ENCODE measurements at regions not wholly inside any gene's neighbourhood (a gene's known extent, or its start where the extent isn't known, plus 50 kb on each side); places are given as distances from the start of the nearest gene placed in this dataset.

GRCh38 chr17:79374087-79374689, 236.7 kb downstream of the RBFOX3 start:
- peaks cover 94% of the 10 kb centered on the region for H3K27me3 ChIP-seq (replicated peaks)

GRCh38 chr17:79372470-79373238, 238.2 kb downstream of the RBFOX3 start:
- no peak for DNase-seq (ENCODE audit: low read depth in 1 of 2, low spot score in 2 of 2)
- no peak overlapping the region for H3K4me3 ChIP-seq
- H3K4me1 ChIP-seq (replicated peaks): no peaks in the 10 kb centered on the region
- H3K9me3 ChIP-seq (replicated peaks): no peaks in the 10 kb centered on the region
- peaks cover 93% of the 10 kb centered on the region for H3K27me3 ChIP-seq (replicated peaks)
- H3K36me3 ChIP-seq: no peaks in the 10 kb centered on the region
- H3K27ac ChIP-seq: no peak overlapping the region

More at GRCh38 chr17:79374087-79374689, 236.7 kb downstream of the RBFOX3 start:
- Histone ChIP-seq H3K9me3 (replicated peaks) (no peaks in the 10 kb centered on the region), H3K36me3 (no peaks in the 10 kb centered on the region), H3K27ac (no peak overlapping the region), H3K4me3 (no peak overlapping the region), H3K4me1 (replicated peaks) (no peaks in the 10 kb centered on the region)
- no peak for DNase-seq (ENCODE audit: low read depth in 1 of 2, low spot score in 2 of 2)

GRCh38 chr17:79371984-79372383, 238.9 kb downstream of the RBFOX3 start:
- H3K9me3 ChIP-seq (replicated peaks): no peaks in the 10 kb centered on the region
- no peaks in the 10 kb centered on the region for H3K4me1 ChIP-seq (replicated peaks)
- DNase-seq (ENCODE audit: low read depth in 1 of 2, low spot score in 2 of 2): no peak
- H3K36me3 ChIP-seq: no peaks in the 10 kb centered on the region
- no peak overlapping the region for H3K4me3 ChIP-seq
- no peak overlapping the region for H3K27ac ChIP-seq
- H3K27me3 ChIP-seq (replicated peaks): peaks cover 91% of the 10 kb centered on the region

GRCh38 chr17:79370594-79370993, 240.3 kb downstream of the RBFOX3 start:
- H3K27ac ChIP-seq: no peak overlapping the region
- no peak overlapping the region for H3K4me3 ChIP-seq
- no peaks in the 10 kb centered on the region for H3K36me3 ChIP-seq
- H3K27me3 ChIP-seq (replicated peaks): peaks cover 90% of the 10 kb centered on the region
- no peaks in the 10 kb centered on the region for H3K9me3 ChIP-seq (replicated peaks)
- no peaks in the 10 kb centered on the region for H3K4me1 ChIP-seq (replicated peaks)
- no peak for DNase-seq (ENCODE audit: low read depth in 1 of 2, low spot score in 2 of 2)

GRCh38 chr17:79370126-79370525, 240.7 kb downstream of the RBFOX3 start:
- no peaks in the 10 kb centered on the region for H3K36me3 ChIP-seq
- no peak overlapping the region for H3K4me3 ChIP-seq
- no peak for DNase-seq (ENCODE audit: low read depth in 1 of 2, low spot score in 2 of 2)
- no peak overlapping the region for H3K27ac ChIP-seq
- no peaks in the 10 kb centered on the region for H3K4me1 ChIP-seq (replicated peaks)
- peaks cover 90% of the 10 kb centered on the region for H3K27me3 ChIP-seq (replicated peaks)
- H3K9me3 ChIP-seq (replicated peaks): no peaks in the 10 kb centered on the region

- DNase-seq (ENCODE audit: low read depth in 1 of 2, low spot score in 2 of 2): no peak
- Histone ChIP-seq H3K9me3 (replicated peaks) (no peaks in the 10 kb centered on the region), H3K4me3 (no peak overlapping the region), H3K4me1 (replicated peaks) (no peaks in the 10 kb centered on the region), H3K27me3 (replicated peaks) (peaks cover 90% of the 10 kb centered on the region), H3K27ac (no peak overlapping the region), H3K36me3 (no peaks in the 10 kb centered on the region)
These were observed 241.3 kb downstream of the RBFOX3 start for GRCh38 chr17:79369532-79369931.

GRCh38 chr17:79369001-79369400, 241.8 kb downstream of the RBFOX3 start:
- H3K4me3 ChIP-seq: no peak overlapping the region
- H3K27me3 ChIP-seq (replicated peaks): peaks cover 90% of the 10 kb centered on the region
- no peak overlapping the region for H3K27ac ChIP-seq
- no peaks in the 10 kb centered on the region for H3K36me3 ChIP-seq
- no peaks in the 10 kb centered on the region for H3K9me3 ChIP-seq (replicated peaks)
- no peaks in the 10 kb centered on the region for H3K4me1 ChIP-seq (replicated peaks)
- DNase-seq (ENCODE audit: low read depth in 1 of 2, low spot score in 2 of 2): no peak

- Histone ChIP-seq H3K27me3 (replicated peaks) (peaks cover 90% of the 10 kb centered on the region), H3K4me3 (no peak overlapping the region), H3K27ac (no peak overlapping the region), H3K4me1 (replicated peaks) (no peaks in the 10 kb centered on the region), H3K36me3 (no peaks in the 10 kb centered on the region), H3K9me3 (replicated peaks) (no peaks in the 10 kb centered on the region)
- DNase-seq (ENCODE audit: low read depth in 1 of 2, low spot score in 2 of 2): no peak
These were observed 242.3 kb downstream of the RBFOX3 start for GRCh38 chr17:79368521-79368920.

- H3K9me3 ChIP-seq (replicated peaks): no peaks in the 10 kb centered on the region
- no peaks in the 10 kb centered on the region for H3K36me3 ChIP-seq
- DNase-seq (ENCODE audit: low read depth in 1 of 2, low spot score in 2 of 2): no peak
- H3K27ac ChIP-seq: no peak overlapping the region
- no peaks in the 10 kb centered on the region for H3K4me1 ChIP-seq (replicated peaks)
- H3K27me3 ChIP-seq (replicated peaks): peaks cover 94% of the 10 kb centered on the region
- no peak overlapping the region for H3K4me3 ChIP-seq
These were observed 243.8 kb downstream of the RBFOX3 start for GRCh38 chr17:79366988-79367571.

- Histone ChIP-seq H3K4me1 (replicated peaks) (no peaks in the 10 kb centered on the region), H3K27ac (no peak overlapping the region), H3K27me3 (replicated peaks) (peaks cover 94% of the 10 kb centered on the region), H3K36me3 (no peaks in the 10 kb centered on the region), H3K9me3 (replicated peaks) (no peaks in the 10 kb centered on the region), H3K4me3 (no peak overlapping the region)
- DNase-seq (ENCODE audit: low read depth in 1 of 2, low spot score in 2 of 2): no peak
These were observed 244.7 kb downstream of the RBFOX3 start for GRCh38 chr17:79365836-79366770.

- DNase-seq (ENCODE audit: low read depth in 1 of 2, low spot score in 2 of 2): no peak
- Histone ChIP-seq H3K36me3 (no peaks in the 10 kb centered on the region), H3K27ac (no peak overlapping the region), H3K4me3 (no peak overlapping the region), H3K9me3 (replicated peaks) (no peaks in the 10 kb centered on the region), H3K27me3 (replicated peaks) (peaks cover 97% of the 10 kb centered on the region), H3K4me1 (replicated peaks) (no peaks in the 10 kb centered on the region)
These were observed 245.5 kb downstream of the RBFOX3 start for GRCh38 chr17:79365351-79365750.

- no peak for DNase-seq (ENCODE audit: low read depth in 1 of 2, low spot score in 2 of 2)
- Histone ChIP-seq H3K36me3 (no peaks in the 10 kb centered on the region), H3K27ac (no peak overlapping the region), H3K27me3 (replicated peaks) (peaks cover 97% of the 10 kb centered on the region), H3K4me1 (replicated peaks) (no peaks in the 10 kb centered on the region), H3K9me3 (replicated peaks) (no peaks in the 10 kb centered on the region), H3K4me3 (no peak overlapping the region)
These were observed 246.3 kb downstream of the RBFOX3 start for GRCh38 chr17:79364315-79365094.

Measured in SJSA1 (cell line).